ENCODE measurements at regions not wholly inside any gene's neighbourhood (a gene's known extent, or its start where the extent isn't known, plus 50 kb on each side); places are given as distances from the start of the nearest gene placed in this dataset.
"Not testable (repeated sequence)": the region's sequence is repeated elsewhere in the genome, so short reads cannot be mapped to it uniquely, and the experiment has no call there.

DNA sequence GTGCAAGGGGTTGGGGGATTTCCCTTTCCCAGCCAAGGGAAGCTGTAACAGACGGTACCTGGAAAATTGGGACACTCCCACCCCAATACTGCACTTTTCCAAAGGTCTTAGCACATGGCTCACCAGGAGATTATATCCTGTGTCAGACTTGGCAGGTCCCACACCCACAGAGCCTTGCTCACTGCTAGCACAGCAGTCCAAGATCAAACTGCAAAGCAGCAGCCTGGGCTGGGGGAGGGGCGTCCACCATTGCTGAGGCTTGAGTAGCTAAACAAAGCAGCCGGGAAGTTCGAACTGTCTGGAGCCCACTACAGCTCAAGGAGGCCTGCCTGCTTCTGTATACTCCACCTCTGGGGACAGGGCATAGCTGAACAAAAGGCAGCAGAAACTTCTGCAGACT lies 604.2 kb upstream of the SEMA3D start:
- not testable (repeated sequence) for DNase-seq (ENCODE audit: low read depth)

DNA sequence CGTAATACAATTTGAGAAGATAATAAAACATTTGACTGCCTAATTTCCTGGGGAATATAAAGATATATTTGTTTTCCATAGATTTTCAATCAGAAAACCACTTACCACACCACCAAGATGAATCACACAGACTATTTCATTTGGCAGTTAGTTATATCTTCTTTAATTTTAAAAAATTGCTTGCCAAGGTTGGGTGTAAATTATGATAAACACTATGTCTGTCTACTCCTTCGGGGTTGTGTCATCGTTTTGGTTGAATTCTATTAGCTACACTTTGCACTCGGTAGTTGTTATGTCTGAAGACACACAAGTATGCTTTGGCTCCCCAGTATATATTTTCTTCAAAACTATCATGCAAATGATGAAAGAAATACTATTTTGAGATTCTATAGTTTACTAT lies 594.8 kb upstream of the SEMA3D start:
- no peak for DNase-seq (ENCODE audit: low read depth)

DNA sequence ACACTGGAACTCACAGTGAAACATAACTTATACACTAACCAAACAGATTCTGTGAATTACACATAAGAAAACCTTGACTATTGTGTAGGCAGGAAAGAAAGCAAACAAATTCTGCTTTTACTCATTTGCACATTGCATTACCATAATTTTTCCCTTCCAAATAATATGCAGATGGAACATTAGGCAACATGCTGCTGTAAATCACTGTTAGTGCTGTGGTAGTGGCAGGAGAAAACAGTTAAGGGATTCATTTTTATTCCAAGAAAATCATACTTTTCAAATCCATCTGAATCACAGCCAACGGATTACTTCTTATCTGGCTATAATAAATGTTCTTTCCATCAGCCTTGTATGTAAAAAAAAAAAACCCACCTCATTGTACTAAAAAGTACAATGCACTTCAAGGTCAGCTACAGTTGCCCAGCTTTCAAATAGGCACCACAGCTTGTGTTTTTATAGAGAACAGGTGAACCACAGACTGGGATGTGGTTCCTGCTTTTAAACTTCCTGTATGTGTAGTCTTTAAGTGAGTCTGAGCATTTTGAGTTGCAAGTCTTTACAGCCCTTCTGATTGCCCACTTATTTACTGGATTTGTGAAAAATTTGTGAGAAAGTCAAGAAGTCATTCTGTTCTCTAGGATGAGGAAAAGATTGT lies 590.0 kb upstream of the SEMA3D start:
- DNase-seq (ENCODE audit: low read depth), result no peak

DNA sequence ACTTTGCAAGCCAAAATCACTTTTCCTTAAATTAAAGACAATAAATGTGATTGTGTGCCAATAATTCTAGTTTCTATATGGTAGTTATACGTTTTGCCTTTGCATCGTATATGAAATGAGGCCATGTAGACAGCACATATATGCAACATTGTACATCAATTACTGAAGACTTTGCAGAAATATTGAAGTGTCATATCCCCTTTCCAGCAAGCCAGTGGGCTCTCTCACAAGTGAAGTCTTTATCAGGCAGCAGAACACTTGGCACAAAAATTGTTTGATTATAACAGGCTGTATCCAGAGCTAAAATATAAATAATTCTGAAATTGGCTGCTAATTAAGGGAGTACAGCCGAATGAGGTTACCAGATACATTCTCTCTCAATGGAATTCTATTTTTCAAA lies 588.6 kb upstream of the SEMA3D start:
- no peak for DNase-seq (ENCODE audit: low read depth)

DNA sequence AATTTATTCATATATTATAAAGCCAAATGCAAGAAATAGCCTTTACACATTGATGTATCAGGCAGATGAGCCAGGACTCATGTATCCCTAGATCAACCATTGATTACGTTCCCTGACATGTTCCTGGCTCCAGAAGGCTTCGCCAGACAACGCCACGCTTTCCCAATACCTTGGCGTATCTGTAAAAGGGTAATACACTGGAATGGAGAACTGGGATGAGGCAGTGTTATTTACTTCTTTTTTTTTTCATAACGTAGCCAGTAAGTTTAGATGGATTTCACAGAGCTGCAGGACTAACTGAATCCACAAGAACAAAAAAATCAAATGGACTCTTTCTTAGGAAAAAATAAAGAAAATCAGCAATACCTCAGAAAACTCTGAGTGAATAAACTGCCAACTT lies 588.1 kb upstream of the SEMA3D start:
- DNase-seq (ENCODE audit: low read depth), result no peak

DNA sequence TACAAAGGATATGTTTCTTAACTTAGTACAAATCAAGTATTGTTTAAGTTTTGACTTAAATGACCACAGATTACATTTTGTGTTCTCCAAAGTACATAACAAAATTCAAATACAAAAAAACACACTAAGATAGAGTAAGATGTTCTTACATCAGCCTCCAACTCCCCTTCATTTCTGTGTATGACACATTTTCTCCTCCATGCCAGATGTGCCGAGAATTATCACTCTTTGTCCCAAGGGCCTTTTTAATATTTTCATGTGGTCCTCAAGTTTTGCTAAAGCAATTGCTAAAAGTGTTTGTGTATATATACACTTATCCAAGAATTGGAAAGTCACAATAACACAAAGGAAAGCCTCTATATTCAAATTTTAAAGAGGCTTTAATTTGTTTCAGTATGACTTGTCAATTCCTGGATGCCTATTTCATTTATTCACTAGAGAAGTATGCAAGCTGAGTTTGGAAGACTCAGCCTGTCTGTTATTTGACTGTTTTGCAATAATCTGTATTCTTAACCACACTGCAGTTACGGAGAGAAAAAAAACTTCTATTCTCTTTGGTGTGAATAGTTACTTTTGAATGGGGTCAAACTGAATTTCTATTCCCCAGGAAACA lies 586.4 kb upstream of the SEMA3D start:
- DNase-seq (ENCODE audit: low read depth), result peak; percentile 70

DNA sequence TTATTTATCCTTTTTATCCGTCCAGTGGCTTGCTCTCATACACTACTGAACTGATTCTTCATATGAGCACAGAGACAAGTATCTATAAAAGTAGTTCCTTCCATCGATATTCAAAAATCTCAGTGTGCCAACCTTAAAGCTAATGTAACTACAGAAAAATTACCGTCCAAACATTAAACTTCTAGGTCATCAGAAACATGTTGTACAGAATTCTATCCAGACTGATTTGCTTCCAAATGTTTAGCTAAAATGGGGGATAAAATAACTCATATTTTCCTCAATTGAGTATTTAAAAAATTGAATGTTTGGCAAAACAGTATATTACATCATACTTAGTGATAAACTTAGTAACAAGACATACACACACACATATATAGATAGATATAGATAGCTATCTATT lies 584.7 kb upstream of the SEMA3D start:
- no peak for DNase-seq (ENCODE audit: low read depth)

DNA sequence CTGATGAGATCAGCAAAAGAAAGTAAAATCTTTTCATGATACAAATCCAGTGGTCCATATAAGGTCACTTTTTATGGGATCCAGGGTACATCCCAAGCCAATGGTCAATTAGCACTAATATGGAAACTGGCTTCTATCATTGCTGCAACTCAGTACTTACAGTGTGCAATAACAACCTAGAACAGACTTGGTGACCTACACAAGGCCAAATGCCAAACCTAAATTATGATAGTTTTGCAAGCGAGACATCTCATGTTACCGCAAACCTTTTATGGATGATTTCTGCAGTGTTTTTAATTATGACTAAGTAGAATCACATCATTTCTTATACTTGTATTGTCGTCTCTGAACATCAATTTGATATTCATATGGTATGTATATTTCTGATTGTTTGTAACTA lies 583.5 kb upstream of the SEMA3D start:
- peak; percentile 36 for DNase-seq (ENCODE audit: low read depth)

DNA sequence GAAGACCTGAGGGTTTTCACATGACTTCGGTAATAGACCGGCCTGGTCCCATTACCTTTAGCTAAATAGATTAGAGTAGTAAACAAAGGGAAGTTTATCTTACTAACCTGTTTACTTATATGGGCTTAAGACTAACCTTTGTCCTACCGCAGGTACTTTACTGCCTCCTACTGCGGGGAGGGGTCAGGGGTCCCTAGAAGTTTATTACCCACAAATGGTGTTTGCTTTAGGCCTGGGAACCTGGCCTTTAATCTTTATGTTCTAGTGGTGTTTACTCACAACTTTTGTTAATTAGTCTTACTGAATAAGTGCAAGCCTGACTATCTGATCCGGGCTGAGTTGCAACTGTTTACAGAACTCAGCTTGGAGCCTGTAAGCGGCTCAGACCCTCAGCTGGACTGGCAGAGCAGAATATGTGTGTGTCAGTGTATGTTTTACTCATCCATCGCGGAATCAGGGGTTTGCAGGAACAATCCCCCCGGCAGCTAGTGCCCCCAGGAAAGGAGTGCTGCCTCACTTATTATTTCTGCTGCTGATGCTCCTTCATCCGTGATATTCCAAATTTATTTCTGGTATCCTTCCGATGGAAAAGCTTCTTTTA lies 578.9 kb upstream of the SEMA3D start:
- DNase-seq (ENCODE audit: low read depth), result no peak

DNA sequence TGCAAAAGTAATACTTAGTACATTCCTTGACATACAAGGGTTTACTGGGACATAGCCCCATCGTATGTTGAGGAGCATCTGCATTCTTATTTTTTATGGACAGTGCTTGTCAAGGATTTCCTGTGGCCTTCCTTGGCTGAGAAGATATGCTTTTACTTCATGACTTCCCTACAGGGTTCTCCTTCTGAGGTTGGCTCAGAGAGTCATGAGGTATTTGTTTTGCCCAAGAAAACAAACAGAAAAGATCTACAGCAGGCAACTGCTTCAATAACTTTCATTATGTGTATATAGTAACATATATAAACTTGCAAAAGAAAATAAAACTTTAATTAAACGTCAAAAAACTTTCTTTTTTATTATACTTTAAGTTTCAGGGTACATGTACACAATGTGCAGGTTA lies 577.2 kb upstream of the SEMA3D start:
- DNase-seq (ENCODE audit: low read depth), result no peak

DNA sequence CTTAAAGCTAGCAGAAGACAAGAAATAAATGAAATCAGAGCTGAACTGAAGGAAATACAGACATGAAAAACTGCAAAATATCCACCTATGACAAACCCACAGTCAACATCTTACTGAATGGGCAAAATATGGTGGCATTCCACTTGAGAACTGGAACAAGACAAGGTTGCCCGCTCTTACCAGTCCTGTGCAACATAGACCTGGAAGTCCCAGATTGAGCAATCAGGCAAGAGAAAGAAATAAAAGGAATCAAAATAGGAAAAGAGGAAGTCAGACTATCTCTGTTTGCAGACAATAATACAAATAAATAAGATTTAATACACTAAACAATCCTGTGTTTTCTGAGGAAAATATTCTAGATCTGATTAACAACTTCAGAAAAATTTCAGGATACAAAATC lies 570.5 kb upstream of the SEMA3D start:
- DNase-seq (ENCODE audit: low read depth), result no peak

DNA sequence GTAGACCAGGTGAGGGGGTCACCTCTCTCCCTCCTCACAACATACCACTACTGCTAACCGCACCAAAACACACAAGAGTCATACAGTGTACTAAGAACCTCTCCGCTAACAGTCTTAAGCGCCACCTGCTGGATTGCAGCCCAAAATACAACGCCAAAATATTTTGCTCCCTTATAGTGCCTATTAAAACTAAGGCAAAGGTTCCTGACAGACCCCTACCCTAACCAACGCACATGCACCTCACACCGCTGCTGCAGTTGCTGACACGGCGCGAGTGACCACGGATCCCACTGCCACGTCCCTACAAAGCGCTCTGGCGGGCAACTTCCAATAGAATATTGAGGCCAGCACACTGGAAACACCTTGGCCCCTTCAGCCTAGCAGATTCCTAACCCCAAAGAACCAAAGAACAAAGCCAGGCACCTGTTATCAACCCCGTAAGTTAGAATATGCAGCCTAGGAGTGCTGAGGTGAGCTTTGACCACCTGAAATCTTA lies 563.6 kb upstream of the SEMA3D start:
- DNase-seq (ENCODE audit: low read depth), result no peak

DNA sequence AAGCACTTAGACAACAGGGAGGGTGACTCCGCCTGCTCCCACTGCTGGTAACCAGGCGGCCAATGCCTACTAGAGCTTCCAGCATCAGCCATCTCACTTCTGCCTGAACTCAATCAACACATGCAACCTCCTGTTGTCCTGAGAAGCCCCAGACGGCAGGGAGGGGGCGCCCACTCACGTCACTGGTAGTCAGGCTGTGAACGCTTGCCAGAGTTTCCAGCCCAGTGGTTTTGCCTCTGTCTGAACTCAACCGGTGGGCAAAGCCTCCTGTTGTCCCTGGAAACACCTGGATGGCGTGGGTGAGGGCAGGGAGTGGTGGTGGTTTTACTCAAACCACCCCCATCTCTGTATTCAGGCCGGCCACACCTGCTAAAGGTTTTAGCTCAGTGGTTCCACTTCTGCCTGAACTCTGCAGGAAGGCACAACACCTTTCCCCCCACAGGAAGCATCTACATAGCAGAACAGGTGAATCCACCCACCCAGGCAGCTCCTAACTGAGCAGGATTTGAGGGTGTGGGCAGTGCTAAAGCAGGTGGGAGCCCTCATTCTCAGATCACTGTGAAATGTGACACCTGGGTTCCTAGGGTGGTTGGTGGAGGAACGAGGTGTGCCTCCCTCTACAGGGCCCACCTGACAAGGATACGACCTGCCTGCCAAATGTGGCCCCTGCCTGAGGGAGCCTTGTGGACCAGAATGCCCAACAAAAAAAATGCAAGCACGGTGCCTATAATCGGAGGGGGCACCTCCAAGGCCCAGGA lies 563.0 kb upstream of the SEMA3D start:
- DNase-seq (ENCODE audit: low read depth), result no peak

DNA sequence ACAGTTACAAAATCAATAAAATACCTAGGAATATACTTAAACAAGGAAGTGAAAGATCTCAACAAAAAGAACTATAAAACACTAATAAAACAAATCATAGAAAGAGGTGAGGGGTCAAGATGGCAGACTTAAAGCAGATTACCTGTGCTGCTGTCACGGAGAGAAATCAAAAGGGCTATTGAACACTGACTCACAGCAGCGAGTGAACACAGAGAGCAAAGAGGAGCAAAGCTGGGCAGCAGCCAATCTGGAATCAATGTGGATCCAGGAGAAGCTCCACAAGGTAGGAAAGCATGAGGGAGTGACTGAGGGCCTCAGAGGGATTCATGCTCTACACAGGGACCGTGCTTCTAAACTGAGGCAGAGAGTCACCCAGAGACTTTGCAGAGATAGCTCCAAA lies 562.0 kb upstream of the SEMA3D start:
- no peak for DNase-seq (ENCODE audit: low read depth)

DNA sequence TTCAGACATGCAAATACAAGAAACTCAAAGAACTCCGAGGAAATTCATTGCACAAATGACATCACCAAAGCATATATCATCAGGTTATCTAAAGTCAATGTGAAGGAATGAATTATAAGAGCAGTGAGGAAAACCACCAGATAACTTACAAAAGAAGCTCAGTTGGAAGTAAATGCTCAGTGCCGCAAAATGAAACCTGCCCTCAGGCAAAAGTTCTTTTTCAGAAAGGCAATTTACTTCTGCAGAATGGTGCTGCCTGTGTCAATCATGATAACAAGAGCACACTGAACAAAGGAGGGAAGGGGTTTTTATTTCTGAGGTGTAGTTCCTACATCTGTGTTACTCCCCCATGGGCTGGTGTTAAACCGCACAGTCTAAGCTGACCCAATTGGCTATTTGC lies 550.6 kb upstream of the SEMA3D start:
- no peak for DNase-seq (ENCODE audit: low read depth)

DNA sequence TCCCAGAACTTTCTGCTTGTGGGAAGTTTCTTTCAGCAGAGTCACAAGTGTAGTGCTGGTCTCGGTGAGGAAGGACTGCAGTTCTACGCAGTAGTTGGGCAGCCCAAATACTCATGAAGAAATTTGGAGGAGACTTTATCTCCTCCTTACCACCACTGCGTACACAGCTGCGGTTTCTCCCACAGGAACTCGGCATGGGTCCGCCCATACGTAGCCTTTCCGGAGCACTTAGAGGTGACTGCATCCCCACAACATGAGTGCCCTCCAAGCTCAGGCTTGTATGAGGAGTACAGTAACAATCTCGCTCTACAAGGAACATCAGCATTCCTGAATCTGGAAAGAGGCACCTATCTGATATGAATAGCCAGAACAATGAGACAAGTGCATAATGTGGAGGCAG lies 549.2 kb upstream of the SEMA3D start:
- no peak for DNase-seq (ENCODE audit: low read depth)

DNA sequence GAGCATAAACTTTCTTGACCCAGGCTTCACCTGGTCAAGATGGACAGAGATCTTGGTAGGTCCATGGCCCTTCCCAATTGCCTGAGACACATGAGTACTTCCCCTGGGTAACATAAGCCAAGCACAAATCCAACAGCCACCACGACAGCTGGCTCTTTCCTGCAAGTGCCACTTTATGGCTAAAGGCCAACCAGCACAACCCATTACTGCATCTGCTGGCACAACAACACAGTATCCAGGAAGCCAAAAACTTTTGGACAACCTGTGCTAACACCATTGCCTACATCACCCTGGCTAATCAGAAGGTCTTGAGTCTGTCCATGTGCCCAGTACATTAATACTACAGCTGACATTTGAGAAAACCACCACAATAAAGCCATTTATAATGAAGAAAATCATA lies 548.0 kb upstream of the SEMA3D start:
- no peak for DNase-seq (ENCODE audit: low read depth)

DNA sequence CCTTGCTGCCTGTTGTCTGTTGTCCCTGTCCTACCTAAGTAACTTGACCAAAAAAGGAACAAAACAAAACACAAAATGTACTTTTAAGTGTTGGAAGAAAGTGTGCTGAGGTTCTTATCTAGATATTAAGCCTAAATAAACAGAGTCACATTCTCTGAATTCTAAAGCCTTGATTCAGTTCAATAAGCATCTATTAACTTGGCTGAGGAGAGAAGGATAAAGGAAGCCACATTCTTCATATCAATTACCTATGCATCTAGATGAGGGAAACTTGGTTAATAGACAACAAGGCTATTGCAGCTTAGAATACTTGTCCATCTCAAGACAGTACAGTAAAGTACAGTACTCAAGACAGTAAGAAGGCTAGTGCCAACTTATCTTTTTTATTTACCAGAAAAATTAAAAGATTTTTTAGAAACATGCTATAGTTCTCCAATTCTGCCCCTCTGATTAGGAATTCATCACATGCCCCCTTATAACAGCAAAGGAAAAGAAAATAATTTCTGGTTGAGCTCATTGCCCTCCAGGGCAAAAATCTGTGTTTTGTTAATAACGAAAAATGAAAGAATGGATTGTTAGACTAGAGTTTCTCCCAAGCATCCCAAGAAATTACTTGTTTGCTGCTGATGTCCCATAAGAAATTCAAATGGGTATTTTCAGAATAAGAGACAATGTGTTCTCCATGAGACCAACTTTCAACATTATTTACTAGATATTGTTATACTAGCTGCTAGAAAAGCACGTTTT lies 546.5 kb upstream of the SEMA3D start:
- no peak for DNase-seq (ENCODE audit: low read depth)

DNA sequence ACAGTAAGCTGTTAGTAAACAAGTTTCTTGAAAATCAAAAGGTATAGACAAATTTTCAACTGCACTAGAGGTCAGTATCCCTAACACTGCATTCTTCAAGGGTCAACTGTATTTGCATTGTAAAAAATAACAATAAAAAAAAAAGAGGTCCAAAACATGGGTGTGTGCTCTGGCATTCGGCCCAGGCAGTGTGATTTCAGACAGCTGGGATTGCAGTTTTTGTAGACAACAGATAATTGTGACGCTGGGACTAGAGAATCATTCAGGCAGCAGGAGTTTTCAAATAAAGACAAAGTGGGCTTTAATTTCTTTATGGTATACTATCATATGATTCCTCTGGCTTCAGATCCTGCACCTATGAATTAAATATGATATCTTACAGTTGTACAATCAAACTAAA lies 543.2 kb upstream of the SEMA3D start:
- DNase-seq (ENCODE audit: low read depth), result no peak

DNA sequence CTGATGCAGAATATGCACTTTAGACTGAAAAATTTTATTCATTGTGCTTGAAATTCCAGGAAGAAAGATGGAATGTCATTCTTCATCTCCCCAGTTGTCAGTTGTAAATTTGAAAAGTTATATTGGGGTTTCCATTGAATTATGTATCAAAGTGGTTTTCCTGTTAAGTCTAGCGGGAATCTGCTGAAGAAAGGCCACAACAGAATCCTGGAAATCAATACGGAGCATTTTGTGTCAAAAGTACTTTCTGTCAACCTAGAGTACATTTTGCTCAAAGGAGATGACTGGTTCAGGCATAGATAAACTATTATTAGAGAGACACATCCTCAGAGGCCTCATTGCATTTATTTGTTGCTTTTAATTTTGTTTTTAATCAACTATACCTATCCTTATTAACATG lies 538.2 kb upstream of the SEMA3D start:
- no peak for DNase-seq (ENCODE audit: low read depth)

DNA sequence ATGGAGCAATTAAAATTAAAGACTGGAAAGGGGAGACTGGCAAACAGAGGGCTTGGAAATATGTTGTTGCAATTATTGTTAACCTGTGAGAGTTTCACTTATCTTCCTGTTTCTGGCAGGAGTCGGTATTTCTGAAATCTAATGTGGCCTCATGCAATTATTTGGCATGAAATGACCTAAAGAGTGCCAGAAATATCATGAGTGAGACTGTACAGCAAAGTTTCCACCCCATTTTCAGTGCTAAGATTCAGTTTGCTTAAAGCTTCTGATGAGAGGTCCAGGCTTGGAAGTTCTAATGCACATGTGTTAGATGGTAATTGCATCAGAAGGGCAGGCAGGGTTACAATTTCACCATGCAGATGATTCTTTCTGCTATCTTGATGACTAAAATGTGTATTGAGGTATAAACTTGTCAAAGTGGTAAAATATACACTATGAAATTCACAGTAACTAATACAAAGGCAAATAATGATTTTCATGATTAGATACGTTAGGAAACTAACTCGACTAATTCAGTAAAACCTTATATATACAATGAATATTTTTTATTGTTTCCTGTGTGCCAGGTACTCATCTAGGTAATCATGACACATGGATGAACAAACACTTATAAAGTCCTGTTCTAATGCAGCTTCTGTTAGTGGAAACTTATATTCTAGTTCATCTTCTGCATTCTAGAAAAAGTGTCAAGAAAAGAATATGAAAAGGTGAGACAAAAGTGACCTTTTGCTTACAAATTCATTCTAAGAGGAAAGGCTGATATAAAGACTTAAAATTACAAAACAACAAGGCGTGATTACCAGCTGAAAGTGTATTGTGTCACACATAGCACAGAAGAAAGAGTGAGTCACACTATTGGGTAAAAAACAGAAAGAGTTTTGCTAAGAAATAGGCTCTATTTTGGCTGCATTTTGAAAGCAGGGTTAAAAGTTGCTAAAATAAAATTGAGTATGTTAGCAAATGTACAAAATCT lies 533.4 kb upstream of the SEMA3D start:
- DNase-seq (ENCODE audit: low read depth), result peak; percentile 35

Data from HS-5 (cell line).